Ishikawa (cell line): ENCODE measurements at regions not wholly inside any gene's neighbourhood (a gene's known extent, or its start where the extent isn't known, plus 50 kb on each side); places are given as distances from the start of the nearest gene placed in this dataset.

ENCODE experiments used
- EP300 ChIP-seq: IDR thresholded peaks from 2 replicates; pipeline ENCODE4 v1.6.1; 2012; ENCODE audit warnings: borderline replicate concordance
- FOXM1 ChIP-seq: IDR thresholded peaks from 2 replicates; pipeline ENCODE4 v1.6.1; 2012; ENCODE audit warnings: low read depth, borderline replicate concordance
- MAX ChIP-seq: IDR thresholded peaks from 2 replicates; pipeline ENCODE4 v1.6.1; 2012
- NFIC ChIP-seq: IDR thresholded peaks from 2 replicates; pipeline ENCODE4 v1.6.1; 2012
- RAD21 ChIP-seq: IDR thresholded peaks from 2 replicates; pipeline ENCODE4 v1.6.1; 2012; ENCODE audit warnings: low read depth
- TAF1 ChIP-seq: IDR thresholded peaks from 2 replicates; pipeline ENCODE4 v1.6.1; 2012; ENCODE audit warnings: low read depth, mild to moderate bottlenecking
- TF ChIP-seq, protein P1 (sequence below): IDR thresholded peaks from 2 replicates; pipeline ENCODE4 v1.6.1; 2012

- no peak for TF ChIP-seq EP300
- no peak for TF ChIP-seq MAX
- TF ChIP-seq NFIC = no peak
- no peak for TF ChIP-seq TAF1
- TF ChIP-seq FOXM1 = no peak
- TF ChIP-seq RAD21 = no peak
- TF ChIP-seq, protein P1, sequence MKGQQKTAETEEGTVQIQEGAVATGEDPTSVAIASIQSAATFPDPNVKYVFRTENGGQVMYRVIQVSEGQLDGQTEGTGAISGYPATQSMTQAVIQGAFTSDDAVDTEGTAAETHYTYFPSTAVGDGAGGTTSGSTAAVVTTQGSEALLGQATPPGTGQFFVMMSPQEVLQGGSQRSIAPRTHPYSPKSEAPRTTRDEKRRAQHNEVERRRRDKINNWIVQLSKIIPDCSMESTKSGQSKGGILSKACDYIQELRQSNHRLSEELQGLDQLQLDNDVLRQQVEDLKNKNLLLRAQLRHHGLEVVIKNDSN = no peak
These were observed 76.8 kb upstream of the DAPK1 start for GRCh38 chr9:87420884-87421283.
